Activated CD8-positive, alpha-beta memory T cell treated with anti-CD3 and anti-CD28 coated beads, Interleukin-2, amount 10 ng/mL, durations not matched to agents 7 days and 5 days (primary cell): ENCODE measurements at regions not wholly inside any gene's neighbourhood (a gene's known extent, or its start where the extent isn't known, plus 50 kb on each side); places are given as distances from the start of the nearest gene placed in this dataset.
A peak's percentile ranks its signal among the peaks of the same experiment; 100 is the strongest.

Source experiments
- ATAC-seq: fragments of 150-1000 bp; cut with Tn5 transposase; one replicate; pipeline ENCODE4 v1.10.0; 2021; ENCODE audit warnings: moderate library complexity
- CTCF ChIA-PET: fragments of 350-600 bp; sonication (Branson Sonifier 250); formaldehyde crosslinking; loops from one replicate; lab custom pipeline; 2021; ENCODE audit warnings: antibody characterized with exemption; lab: Charles Lee
- DNase-seq: peaks from one replicate; pipeline ENCODE4 v3.0.0-alpha.2; 2020
- H3K27ac Mint-ChIP-seq: one replicate; pipeline ENCODE4 v1.8.0; 2021; ENCODE audit warnings: mild to moderate bottlenecking, mixed read lengths
- H3K27me3 Mint-ChIP-seq: one replicate; pipeline ENCODE4 v1.8.0; 2021; ENCODE audit warnings: mixed read lengths
- H3K36me3 Mint-ChIP-seq: one replicate; pipeline ENCODE4 v1.8.0; 2021; ENCODE audit warnings: mild to moderate bottlenecking, mixed read lengths
- H3K4me1 Mint-ChIP-seq: one replicate; pipeline ENCODE4 v1.8.0; 2021; ENCODE audit warnings: mixed read lengths
- H3K4me3 Mint-ChIP-seq: one replicate; pipeline ENCODE4 v1.8.0; 2021; ENCODE audit warnings: mild to moderate bottlenecking, moderate library complexity, mixed read lengths
- H3K9me3 Mint-ChIP-seq: one replicate; pipeline ENCODE4 v1.8.0; 2022; ENCODE audit warnings: low read depth, mixed read lengths

- Mint-ChIP-seq H3K9me3 (no peaks in the 10 kb centered on the region), H3K27me3 (no peaks in the 10 kb centered on the region), H3K27ac (no peak overlapping the region), H3K36me3 (peaks cover 2% of the 10 kb centered on the region), H3K4me1 (peaks cover 27% of the 10 kb centered on the region), H3K4me3 (no peak overlapping the region)
- ATAC-seq (no peak), DNase-seq (no peak)
- CTCF ChIA-PET: no interaction called here
Observed at GRCh38 chr2:64817453-64817852, 163.7 kb upstream of the SERTAD2 start.

DNA sequence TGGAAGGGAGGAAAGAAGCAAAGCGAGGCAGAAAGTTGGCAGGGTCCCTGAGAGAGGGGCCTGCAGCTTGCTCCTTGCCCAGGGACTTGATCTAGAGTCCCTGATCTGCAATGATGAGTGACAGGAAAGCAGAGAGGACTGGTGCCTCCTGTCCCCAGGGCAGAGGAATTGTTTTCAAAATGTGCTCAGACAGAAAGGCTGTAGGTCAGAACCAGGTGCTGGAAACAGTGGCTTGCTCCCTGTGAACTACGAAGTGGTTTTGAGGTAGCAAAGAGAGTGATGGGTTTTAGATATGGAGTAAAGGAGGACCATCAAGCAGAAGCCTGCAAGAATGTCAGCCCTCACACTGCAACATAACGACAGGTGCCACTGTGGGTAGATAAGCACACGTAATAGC, 164.9 kb upstream of the SERTAD2 start:
- no peak overlapping the region for H3K4me3 Mint-ChIP-seq
- peaks cover 27% of the 10 kb centered on the region for H3K4me1 Mint-ChIP-seq
- H3K36me3 Mint-ChIP-seq: peaks cover 2% of the 10 kb centered on the region
- ATAC-seq (no peak), DNase-seq (no peak)
- H3K27ac Mint-ChIP-seq: peak overlapping the region; percentile 39
- H3K27me3 Mint-ChIP-seq: no peaks in the 10 kb centered on the region
- H3K9me3 Mint-ChIP-seq: no peaks in the 10 kb centered on the region
- CTCF ChIA-PET: interaction anchor here (1.4 to 1.6 kb wide), 3 partner anchors 49 to 89 kb away, joined by 3 read pairs; no protein-coding TSS in a partner anchor

GRCh38 chr2:64819361-64819760, 165.6 kb upstream of the SERTAD2 start:
- peaks cover 2% of the 10 kb centered on the region for H3K36me3 Mint-ChIP-seq
- no peak for DNase-seq
- H3K4me1 Mint-ChIP-seq: peaks cover 27% of the 10 kb centered on the region
- H3K4me3 Mint-ChIP-seq: peak overlapping the region; percentile 17
- H3K9me3 Mint-ChIP-seq: no peaks in the 10 kb centered on the region
- no peak for ATAC-seq
- H3K27ac Mint-ChIP-seq: peak overlapping the region; percentile 94
- no peaks in the 10 kb centered on the region for H3K27me3 Mint-ChIP-seq
- CTCF ChIA-PET: interaction anchor here (1.1 to 4.2 kb wide), 7 partner anchors 11 to 173 kb away, joined by 3 to 24 read pairs (median 5); partner anchors contain the start of gene SERTAD2

DNA sequence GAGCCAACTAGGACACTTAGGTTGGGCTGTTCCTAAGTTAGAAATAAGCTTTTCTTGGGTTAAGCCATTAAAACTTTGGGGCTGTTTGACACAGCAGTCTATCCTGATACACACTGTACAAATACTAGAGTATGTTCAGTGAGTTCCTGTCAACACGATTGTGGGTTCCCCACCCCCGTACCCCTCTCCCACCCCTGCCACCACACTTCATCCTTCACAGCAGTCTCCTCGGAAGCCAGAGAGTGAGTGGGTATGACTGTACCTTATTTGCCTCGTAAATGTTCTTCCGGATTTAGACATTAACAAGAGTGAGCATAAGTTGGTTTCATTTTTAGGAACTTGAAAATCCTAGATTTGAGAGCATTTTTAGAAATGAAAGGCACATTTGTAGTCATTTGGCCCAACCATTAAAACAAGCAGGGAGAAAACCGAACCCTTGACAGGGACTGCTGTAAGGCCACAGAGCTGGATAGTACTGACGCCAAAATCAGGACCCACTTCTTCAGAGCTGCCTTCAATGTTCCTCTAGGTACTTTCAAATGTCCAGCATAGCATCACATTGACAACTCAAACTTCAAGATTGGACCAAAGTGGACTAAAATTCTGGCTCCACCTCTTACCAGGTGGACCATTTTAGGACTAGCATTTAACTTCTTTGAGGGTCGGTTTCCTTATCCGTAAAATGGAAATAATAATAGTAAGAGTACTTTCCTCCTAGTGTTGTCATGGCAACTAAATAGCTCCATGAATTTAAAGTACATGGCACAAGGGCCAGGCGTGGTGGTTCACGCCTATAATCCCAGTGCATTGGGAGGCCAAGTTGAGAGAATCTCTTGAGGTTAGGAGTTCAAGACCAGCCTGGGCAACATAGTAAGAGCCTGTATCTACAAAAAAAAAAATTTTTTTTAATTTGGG, 166.3 kb upstream of the SERTAD2 start:
- peaks cover 27% of the 10 kb centered on the region for H3K4me1 Mint-ChIP-seq
- H3K27ac Mint-ChIP-seq: peak overlapping the region; percentile 94
- CTCF ChIA-PET: interaction anchor here (1.1 to 4.2 kb wide), 11 partner anchors 9 to 174 kb away, joined by 3 to 24 read pairs (median 5); partner anchors contain the start of gene SERTAD2
- ATAC-seq (peak; percentile 97), DNase-seq (peak; percentile 78)
- peak overlapping the region; percentile 62 for H3K4me3 Mint-ChIP-seq
- no peaks in the 10 kb centered on the region for H3K9me3 Mint-ChIP-seq
- H3K36me3 Mint-ChIP-seq: peaks cover 2% of the 10 kb centered on the region
- no peaks in the 10 kb centered on the region for H3K27me3 Mint-ChIP-seq

- Mint-ChIP-seq H3K27me3 (no peaks in the 10 kb centered on the region), H3K36me3 (peaks cover 2% of the 10 kb centered on the region), H3K4me1 (peaks cover 26% of the 10 kb centered on the region), H3K9me3 (no peaks in the 10 kb centered on the region), H3K27ac (no peak overlapping the region), H3K4me3 (no peak overlapping the region)
- no peak for ATAC-seq
- DNase-seq: no peak
- CTCF ChIA-PET: interaction anchor here (1.2 to 4.2 kb wide), 7 partner anchors 8 to 174 kb away, joined by 3 to 24 read pairs (median 6); partner anchors contain the start of gene SERTAD2
Observed at GRCh38 chr2:64820901-64821300, 167.2 kb upstream of the SERTAD2 start.

DNA sequence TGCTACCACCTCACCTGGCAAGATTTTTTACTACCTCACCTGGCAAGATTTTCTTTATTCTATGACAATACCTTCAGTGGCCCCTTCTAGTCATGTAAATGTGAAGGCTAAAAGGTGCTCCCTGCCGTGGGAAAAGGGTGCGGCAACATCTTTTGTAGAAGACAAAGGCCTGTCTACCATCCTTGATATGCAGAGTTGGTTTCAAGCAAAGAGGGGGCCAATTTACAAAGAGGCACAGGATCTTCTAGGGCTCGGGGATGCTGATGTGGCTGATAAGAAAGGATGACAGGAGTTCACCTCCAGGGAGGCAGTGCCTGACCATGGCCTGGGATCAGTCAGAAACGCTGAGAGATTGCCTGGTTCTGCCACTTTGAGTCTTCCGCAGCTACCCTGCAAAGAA, 165.4 kb upstream of the SLC1A4 start:
- H3K9me3 Mint-ChIP-seq: no peaks in the 10 kb centered on the region
- CTCF ChIA-PET: interaction anchor here (0.9 kb wide), 1 partner anchor 177 kb away, joined by 3 read pairs; no protein-coding TSS in a partner anchor
- DNase-seq: no peak
- H3K27me3 Mint-ChIP-seq: no peaks in the 10 kb centered on the region
- H3K36me3 Mint-ChIP-seq: peaks cover 2% of the 10 kb centered on the region
- H3K27ac Mint-ChIP-seq: no peak overlapping the region
- peaks cover 17% of the 10 kb centered on the region for H3K4me1 Mint-ChIP-seq
- no peak overlapping the region for H3K4me3 Mint-ChIP-seq
- no peak for ATAC-seq

- H3K36me3 Mint-ChIP-seq: no peaks in the 10 kb centered on the region
- no peaks in the 10 kb centered on the region for H3K27me3 Mint-ChIP-seq
- ATAC-seq (no peak), DNase-seq (no peak)
- no peaks in the 10 kb centered on the region for H3K9me3 Mint-ChIP-seq
- H3K27ac Mint-ChIP-seq: no peak overlapping the region
- H3K4me3 Mint-ChIP-seq: no peak overlapping the region
- peaks cover 2% of the 10 kb centered on the region for H3K4me1 Mint-ChIP-seq
- CTCF ChIA-PET: no interaction called here
Observed at GRCh38 chr2:64825831-64826491, 163.2 kb upstream of the SLC1A4 start.

DNA sequence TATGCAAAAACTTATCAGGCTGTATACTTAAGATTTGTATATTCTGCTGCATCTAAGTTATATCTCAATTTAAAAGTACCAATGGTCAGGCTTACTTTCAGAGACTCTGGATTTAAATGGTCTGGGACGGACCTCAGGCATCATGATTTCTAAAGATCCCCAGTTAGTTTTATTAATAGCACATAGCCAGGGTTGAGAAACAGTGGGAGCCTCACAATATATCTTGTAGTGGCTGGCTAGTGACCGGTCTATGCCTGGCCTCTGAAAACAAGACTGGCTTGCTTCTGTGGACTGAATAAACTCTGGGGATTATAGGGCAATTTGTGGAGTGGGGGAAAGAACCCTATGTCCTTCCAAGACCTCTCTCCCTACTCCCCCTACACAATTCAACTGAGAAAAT, 162.5 kb upstream of the SLC1A4 start:
- Mint-ChIP-seq H3K27me3 (no peaks in the 10 kb centered on the region), H3K4me3 (no peak overlapping the region), H3K4me1 (peaks cover 9% of the 10 kb centered on the region), H3K9me3 (no peaks in the 10 kb centered on the region), H3K27ac (no peak overlapping the region), H3K36me3 (no peaks in the 10 kb centered on the region)
- CTCF ChIA-PET: no interaction called here
- ATAC-seq (no peak), DNase-seq (no peak)

- H3K27ac Mint-ChIP-seq: no peak overlapping the region
- DNase-seq: no peak
- H3K4me1 Mint-ChIP-seq: peaks cover 15% of the 10 kb centered on the region
- no peak overlapping the region for H3K4me3 Mint-ChIP-seq
- peaks cover 2% of the 10 kb centered on the region for H3K27me3 Mint-ChIP-seq
- H3K9me3 Mint-ChIP-seq: no peaks in the 10 kb centered on the region
- CTCF ChIA-PET: interaction anchor here (0.7 to 1.9 kb wide), 3 partner anchors 8 to 221 kb away, joined by 3 to 6 read pairs (median 5); no protein-coding TSS in a partner anchor
- H3K36me3 Mint-ChIP-seq: no peaks in the 10 kb centered on the region
- ATAC-seq: no peak
Observed at GRCh38 chr2:64828261-64828660, 160.9 kb upstream of the SLC1A4 start.

GRCh38 chr2:64829525-64829924, 159.7 kb upstream of the SLC1A4 start:
- DNase-seq (no peak), ATAC-seq (no peak)
- CTCF ChIA-PET: interaction anchor here (0.7 to 3.9 kb wide), 9 partner anchors 9 to 235 kb away, joined by 3 to 52 read pairs (median 5); partner anchors contain the start of gene SERTAD2
- Mint-ChIP-seq H3K27ac (no peak overlapping the region), H3K27me3 (peaks cover 7% of the 10 kb centered on the region), H3K4me1 (peaks cover 21% of the 10 kb centered on the region), H3K9me3 (no peaks in the 10 kb centered on the region), H3K36me3 (no peaks in the 10 kb centered on the region), H3K4me3 (no peak overlapping the region)

GRCh38 chr2:64831134-64831976, 157.8 kb upstream of the SLC1A4 start:
- DNase-seq (peak; percentile 91), ATAC-seq (peak; percentile 97)
- CTCF ChIA-PET: interaction anchor here (0.6 to 4.8 kb wide), 47 partner anchors 10 to 500 kb away, joined by 3 to 52 read pairs (median 4); partner anchors contain the start of genes AFTPH and SERTAD2
- Mint-ChIP-seq H3K27ac (peak overlapping the region; percentile 83), H3K9me3 (no peaks in the 10 kb centered on the region), H3K4me1 (peaks cover 21% of the 10 kb centered on the region), H3K27me3 (peaks cover 10% of the 10 kb centered on the region), H3K36me3 (no peaks in the 10 kb centered on the region), H3K4me3 (peak overlapping the region; percentile 52)

GRCh38 chr2:64831977-64832328, 157.2 kb upstream of the SLC1A4 start:
- CTCF ChIA-PET: interaction anchor here (0.6 to 4.8 kb wide), 43 partner anchors 10 to 308 kb away, joined by 3 to 52 read pairs (median 4); partner anchors contain the start of genes AFTPH and SERTAD2
- peaks cover 21% of the 10 kb centered on the region for H3K4me1 Mint-ChIP-seq
- H3K4me3 Mint-ChIP-seq: no peak overlapping the region
- ATAC-seq: no peak
- H3K27me3 Mint-ChIP-seq: peaks cover 10% of the 10 kb centered on the region
- no peak for DNase-seq
- no peaks in the 10 kb centered on the region for H3K36me3 Mint-ChIP-seq
- no peaks in the 10 kb centered on the region for H3K9me3 Mint-ChIP-seq
- H3K27ac Mint-ChIP-seq: peak overlapping the region; percentile 83
